Caki2 (cell line): ENCODE measurements at regions not wholly inside any gene's neighbourhood (a gene's known extent, or its start where the extent isn't known, plus 50 kb on each side); places are given as distances from the start of the nearest gene placed in this dataset.

Source experiments
- DNase-seq: peaks from one replicate; pipeline ENCODE4 v3.0.0-alpha.2; 2015; ENCODE audit warnings: low read depth
- in situ Hi-C: cut with HindIII; loops from 2 replicates; pipeline ENCODE4 v1.10.0; 2016; ENCODE audit warnings: low sequenced_read_pairs, low pct_unique_long_range_greater_than_20kb, mixed read lengths

DNA sequence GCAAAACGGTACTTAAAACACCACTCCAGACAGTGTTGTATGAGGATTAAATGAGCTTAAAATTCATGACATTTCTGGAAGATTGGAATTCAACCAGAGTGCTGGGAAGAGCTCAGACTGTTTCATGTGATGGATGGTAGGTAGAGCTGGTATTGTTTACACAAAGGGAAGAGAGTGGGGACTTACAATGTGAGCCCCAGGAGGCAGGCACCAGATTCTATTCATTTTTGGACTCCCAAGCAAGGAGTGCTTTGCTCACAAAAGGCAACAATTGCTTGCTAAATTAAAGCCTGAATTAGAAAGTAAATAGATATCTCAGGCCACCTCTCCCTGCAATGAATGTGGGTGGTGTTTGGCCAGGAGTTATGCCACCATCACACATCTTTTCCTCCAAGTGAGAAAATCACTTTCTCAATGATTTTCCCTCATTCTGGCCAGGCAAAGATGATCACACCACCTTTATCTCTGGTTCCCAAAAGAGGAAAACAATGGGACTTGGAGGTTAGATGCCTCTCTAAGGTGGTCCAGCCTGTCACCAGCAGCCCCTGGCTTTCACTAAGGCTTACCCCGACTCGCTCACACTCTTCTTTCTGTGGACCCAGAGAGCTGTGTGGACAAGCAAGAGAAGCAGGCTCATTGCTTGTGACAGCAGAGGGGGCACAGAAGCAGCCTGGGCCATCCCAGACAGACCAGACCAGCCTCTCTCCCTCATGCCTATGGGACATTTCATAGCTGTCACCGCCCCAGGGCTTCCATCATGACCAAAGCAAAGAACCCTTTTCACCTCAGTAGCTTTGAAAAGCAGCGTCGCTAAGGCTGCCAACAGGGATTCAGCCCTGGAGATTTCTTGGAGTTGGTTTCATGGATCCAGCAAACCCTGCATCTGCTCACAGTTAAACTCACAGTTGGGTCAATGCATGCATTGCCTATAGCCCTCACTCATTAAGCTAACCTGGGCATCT, 63.5 kb upstream of the DRD2 start:
- in situ Hi-C loops, result no loop called here
- no peak for DNase-seq

- in situ Hi-C loops, result no loop called here
- DNase-seq, result no peak
Observed at GRCh38 chr11:113534625-113535024, 59.4 kb upstream of the DRD2 start.

DNA sequence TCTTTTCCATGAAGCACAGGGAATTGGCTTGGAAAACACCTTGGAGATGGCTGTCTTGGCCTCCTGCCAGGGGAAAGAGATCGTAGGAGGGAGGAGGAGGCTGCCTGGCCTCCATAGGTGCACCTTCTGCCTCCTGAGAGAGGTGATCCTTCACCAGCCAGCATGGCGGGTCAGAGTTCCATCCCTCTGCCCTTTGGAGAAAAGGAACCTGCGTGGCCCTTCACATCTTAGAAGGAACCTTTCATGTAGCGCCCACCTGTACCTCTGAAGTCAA, 58.2 kb upstream of the DRD2 start:
- no peak for DNase-seq
- in situ Hi-C loops, result no loop called here

DNA sequence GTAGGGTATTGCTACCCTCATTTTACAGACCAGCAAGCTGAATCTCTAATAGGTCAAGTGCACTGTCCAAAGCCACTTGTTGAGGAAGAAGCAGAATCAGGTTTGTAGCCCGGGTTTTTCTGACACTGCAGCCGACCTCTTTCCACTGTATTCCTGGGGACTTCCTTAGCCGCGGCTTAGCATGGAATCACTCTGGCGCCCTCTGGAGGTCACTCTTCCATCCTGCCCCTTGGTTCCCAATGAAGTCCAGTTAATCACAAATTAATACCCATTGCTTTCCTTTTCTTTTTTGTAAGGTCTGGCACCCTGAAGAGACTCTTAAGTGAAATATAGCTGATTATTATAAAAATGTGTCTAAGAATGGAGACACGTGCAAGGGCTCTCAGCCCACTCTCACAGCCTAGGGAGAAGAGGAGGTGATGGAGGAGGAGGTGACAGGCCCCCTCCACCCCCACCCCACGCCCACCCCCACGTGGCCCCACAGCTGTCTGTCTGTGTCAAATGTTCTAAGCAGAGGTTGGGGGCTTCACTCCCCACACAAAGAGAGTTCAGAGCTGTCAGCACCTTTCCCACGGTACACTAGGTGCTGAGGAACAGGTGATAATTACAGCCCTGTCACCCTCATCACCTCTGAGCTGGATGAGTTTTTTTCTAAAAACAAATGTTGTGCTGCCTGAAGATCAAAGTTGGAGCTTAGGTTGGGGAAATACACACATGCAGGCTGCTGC, 57.7 kb upstream of the DRD2 start:
- in situ Hi-C loops, result no loop called here
- peak; percentile 21 for DNase-seq

DNA sequence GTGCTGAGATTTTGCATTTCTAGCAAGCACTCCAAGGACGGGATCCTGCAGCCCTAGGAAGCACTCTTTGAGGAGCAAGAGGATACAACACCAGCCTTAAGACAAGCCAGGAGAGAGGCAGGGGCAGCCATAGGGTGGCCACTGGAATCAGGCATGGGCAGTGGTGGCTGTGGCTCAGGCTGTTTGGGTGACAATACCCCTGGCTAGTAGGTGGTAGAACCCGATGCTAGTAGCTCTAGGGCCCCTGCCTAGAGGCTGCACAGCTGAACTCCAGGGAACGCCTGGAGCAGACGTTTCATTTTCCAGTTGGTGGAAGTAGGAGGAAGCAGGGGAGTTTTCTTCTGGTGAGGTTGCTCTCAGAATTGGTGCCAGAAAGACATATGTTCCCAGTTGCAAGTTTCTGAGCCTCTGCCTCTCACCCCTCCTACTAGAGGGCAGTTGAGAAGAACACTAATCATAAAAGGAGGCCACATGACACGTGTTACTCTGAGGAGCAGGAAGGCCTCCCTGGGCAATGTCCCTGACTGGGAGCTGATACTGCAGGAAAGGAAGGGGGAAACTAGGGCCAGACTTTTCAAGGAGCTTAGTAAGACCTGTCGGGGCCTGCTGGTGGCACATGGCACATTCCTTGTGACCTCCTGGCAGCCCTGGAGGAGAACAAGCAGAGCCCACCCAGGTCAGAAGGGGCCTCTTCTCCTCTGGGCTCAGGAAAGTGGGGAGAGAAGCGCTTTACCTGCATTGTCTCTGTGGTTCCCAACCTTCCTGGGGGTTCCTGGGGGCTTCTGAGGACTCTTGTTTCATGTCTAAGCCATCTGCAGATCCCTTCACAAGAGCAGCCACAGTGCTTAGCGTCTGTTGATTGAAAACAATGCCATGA, 56.6 kb upstream of the DRD2 start:
- in situ Hi-C loops, result no loop called here
- no peak for DNase-seq

DNA sequence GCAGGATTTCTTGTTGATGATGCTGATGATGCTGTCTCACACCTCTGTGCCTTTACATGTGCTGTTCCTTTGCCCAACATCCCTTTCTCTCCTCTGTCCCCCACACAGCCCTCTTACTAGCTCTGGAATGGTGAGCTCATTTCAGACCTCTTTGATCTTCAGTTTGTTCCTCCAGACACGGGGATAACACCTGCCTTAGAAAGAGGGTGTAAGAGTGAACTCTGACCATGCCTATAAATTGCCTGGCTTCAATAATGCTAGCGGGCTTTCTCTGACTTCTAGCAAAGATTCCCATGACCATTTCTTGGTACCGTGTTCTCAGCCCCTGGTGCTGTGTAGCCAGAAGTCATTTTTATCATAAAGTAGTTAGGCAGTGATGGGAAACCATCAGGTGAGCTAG, 55.9 kb upstream of the DRD2 start:
- in situ Hi-C loops, result no loop called here

GRCh38 chr11:113529606-113530005, 54.4 kb upstream of the DRD2 start:
- no peak for DNase-seq
- in situ Hi-C loops, result no loop called here

More for the DNA sequence above, 55.9 kb upstream of the DRD2 start:
- DNase-seq, result no peak

DNA sequence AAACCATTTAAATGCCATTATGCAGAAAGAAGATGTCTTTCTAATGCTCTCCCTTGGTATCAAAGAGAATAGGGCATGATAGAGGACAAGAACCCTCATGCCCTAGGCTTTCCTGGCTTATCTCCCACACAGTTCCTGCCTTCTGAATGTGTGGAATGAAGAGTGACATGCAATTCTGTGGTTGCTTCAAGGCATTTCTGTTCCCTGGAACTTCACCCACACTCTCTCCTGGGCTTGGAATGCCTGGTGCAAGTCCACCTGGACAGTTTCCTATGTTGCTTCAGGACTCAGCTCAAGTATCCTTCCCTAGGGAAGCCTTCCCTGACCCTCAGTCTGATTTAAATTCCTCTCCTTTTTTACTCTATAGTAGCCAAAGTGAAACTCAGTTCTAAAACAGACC, 53.8 kb upstream of the DRD2 start:
- no peak for DNase-seq
- in situ Hi-C loops, result no loop called here

GRCh38 chr11:113526521-113526920, 51.3 kb upstream of the DRD2 start:
- in situ Hi-C loops, result no loop called here
- no peak for DNase-seq
